Activated CD4-positive, alpha-beta T cell treated with anti-CD3 and anti-CD28 coated beads, Interleukin-2, amount 10 ng/mL, durations not matched to agents 7 days and 5 days (primary cell): ENCODE measurements at regions not wholly inside any gene's neighbourhood (a gene's known extent, or its start where the extent isn't known, plus 50 kb on each side); places are given as distances from the start of the nearest gene placed in this dataset.

Experiments used
- CTCF ChIA-PET: fragments of 350-600 bp; sonication (Branson Sonifier 250); formaldehyde crosslinking; loops from one replicate; lab custom pipeline; 2021; ENCODE audit warnings: antibody characterized with exemption; lab: Charles Lee
- POLR2A ChIA-PET: fragments of 350-600 bp; sonication (Branson Sonifier 250); formaldehyde crosslinking; loops from one replicate; lab custom pipeline; 2021; ENCODE audit warnings: antibody characterized with exemption; lab: Charles Lee
- DNase-seq: peaks from one replicate; pipeline ENCODE4 v3.0.0-alpha.2; 2020
- H3K27ac Mint-ChIP-seq: one replicate; pipeline ENCODE4 v1.8.0; 2021; ENCODE audit warnings: mild to moderate bottlenecking, moderate library complexity, mixed read lengths
- H3K27me3 Mint-ChIP-seq: one replicate; pipeline ENCODE4 v1.8.0; 2021; ENCODE audit warnings: mixed read lengths
- H3K36me3 Mint-ChIP-seq: one replicate; pipeline ENCODE4 v1.8.0; 2021; ENCODE audit warnings: low read depth, mixed read lengths
- H3K4me1 Mint-ChIP-seq: one replicate; pipeline ENCODE4 v1.8.0; 2021; ENCODE audit warnings: mixed read lengths
- H3K4me3 Mint-ChIP-seq: one replicate; pipeline ENCODE4 v1.8.0; 2021; ENCODE audit warnings: mild to moderate bottlenecking, moderate library complexity, mixed read lengths
- H3K9me3 Mint-ChIP-seq: one replicate; pipeline ENCODE4 v1.8.0; 2021; ENCODE audit warnings: mixed read lengths

DNA sequence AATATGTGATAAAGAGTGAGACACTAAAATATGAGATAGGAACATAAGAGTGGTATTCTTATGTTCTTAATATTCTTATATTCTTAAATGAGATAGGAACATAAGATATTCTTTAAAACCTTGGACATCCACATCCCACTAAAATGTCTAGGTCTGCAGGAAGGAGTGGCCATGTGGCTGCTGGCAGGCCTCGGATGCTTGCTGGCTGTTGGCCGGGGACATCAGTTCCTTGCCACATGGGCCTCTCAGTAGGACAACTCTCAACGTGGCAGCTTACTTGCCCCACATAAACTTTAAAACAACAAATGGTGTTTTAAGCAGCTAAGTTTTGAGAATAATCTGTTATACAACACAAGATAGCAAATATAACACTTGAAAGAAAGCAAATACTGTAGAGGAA lies 240.1 kb downstream of the CASP12 start:
- Mint-ChIP-seq H3K4me3 (no peak overlapping the region), H3K36me3 (peaks cover 10% of the 10 kb centered on the region), H3K4me1 (peaks cover 41% of the 10 kb centered on the region), H3K27ac (no peak overlapping the region), H3K9me3 (peaks cover 30% of the 10 kb centered on the region), H3K27me3 (no peaks in the 10 kb centered on the region)
- ChIA-PET POLR2A (no interaction called here), CTCF (no interaction called here)
- no peak for DNase-seq

DNA sequence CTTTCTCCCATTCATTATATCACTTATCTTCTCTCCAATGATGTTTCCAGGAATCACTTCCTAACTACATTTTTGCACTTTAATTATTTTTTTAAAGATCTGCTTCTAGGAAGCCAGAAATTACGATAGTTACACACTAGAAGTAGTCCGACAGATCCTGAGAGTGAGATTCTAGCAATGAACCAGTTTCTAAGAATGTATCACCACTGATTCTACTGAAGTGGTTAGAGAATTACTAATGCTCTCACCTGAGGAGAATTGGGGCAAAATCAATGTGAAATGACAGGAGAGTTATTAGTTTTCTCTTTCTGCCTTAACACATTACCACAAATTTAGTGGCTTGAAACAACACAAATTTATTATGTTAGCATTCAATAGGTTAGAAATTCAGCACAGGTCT lies 241.2 kb downstream of the CASP12 start:
- Mint-ChIP-seq H3K4me3 (no peak overlapping the region), H3K36me3 (peaks cover 12% of the 10 kb centered on the region), H3K27ac (no peak overlapping the region), H3K4me1 (peaks cover 42% of the 10 kb centered on the region), H3K27me3 (no peaks in the 10 kb centered on the region), H3K9me3 (peaks cover 30% of the 10 kb centered on the region)
- CTCF ChIA-PET: no interaction called here
- no peak for DNase-seq
- POLR2A ChIA-PET: no interaction called here

DNA sequence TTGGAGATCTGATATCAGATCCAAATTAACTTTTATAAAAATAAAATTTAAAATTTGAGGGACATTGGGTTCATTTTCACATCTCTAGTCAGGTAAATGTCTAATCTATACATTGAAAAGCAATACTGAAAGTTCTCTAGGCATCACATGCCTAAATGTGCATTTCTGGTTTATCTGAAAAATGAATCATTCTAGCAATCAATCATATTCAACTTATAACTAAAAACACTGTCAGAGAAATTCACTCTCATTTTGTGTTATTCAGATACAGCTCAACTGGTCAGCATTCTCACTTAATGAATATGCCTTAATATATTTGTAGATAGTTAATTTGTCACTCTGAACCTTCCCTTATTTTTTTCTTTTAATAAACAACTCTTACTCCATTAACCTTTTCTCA lies 243.2 kb downstream of the CASP12 start:
- Mint-ChIP-seq H3K4me3 (no peak overlapping the region), H3K9me3 (peaks cover 33% of the 10 kb centered on the region), H3K27ac (no peak overlapping the region), H3K27me3 (no peaks in the 10 kb centered on the region), H3K36me3 (peaks cover 17% of the 10 kb centered on the region), H3K4me1 (peaks cover 42% of the 10 kb centered on the region)
- POLR2A ChIA-PET: no interaction called here
- CTCF ChIA-PET: no interaction called here
- no peak for DNase-seq

DNA sequence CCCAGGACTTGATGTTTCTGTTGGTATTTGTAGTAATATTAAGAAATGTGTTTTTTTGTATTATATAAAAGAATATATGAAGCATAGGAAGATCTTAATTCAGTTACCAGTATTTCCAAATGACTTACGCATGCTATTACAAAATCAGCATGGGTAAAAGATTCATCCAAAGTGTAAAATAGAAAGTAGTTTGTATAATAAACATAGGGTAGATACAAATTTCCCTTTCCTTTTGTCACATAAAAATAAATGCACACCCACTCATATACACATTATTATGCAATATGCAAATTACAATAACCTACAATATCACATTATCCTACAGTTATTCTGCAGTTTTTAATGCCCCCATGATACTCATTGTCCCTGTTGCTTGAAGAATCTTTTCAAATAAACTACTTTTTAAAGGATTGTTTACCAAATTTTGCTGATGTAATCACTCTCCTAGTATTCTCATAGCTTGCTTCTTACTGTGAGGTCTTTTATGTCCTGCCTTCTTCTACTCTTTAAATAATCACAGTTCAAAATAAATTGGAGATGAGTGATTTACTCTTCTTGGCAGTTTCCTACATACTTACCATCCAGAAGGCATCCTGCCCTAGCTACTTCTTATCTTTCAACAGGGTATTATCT lies 244.0 kb downstream of the CASP12 start:
- H3K4me1 Mint-ChIP-seq: peaks cover 44% of the 10 kb centered on the region
- no peak overlapping the region for H3K4me3 Mint-ChIP-seq
- H3K9me3 Mint-ChIP-seq: peaks cover 30% of the 10 kb centered on the region
- POLR2A ChIA-PET: no interaction called here
- no peak overlapping the region for H3K27ac Mint-ChIP-seq
- peaks cover 19% of the 10 kb centered on the region for H3K36me3 Mint-ChIP-seq
- CTCF ChIA-PET: no interaction called here
- no peak for DNase-seq
- H3K27me3 Mint-ChIP-seq: no peaks in the 10 kb centered on the region

DNA sequence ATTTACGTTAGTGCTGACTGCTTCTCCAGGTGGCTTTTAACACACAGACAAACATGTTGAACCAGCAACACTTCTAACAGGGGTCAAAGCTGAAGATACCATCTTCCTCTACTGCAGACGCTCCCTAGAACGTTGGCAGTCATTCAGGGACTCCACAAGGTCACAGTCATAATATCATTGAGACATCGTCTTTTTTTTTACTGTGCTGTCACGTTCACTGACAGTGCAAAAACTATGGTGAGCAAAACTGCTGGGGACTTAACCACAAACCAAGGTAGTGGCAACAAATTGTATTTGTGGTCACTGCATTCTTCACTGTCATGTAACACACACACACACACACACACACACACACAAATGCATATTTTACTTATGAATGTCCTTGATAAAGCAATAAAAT lies 244.9 kb downstream of the CASP12 start:
- no peak overlapping the region for H3K4me3 Mint-ChIP-seq
- peaks cover 26% of the 10 kb centered on the region for H3K9me3 Mint-ChIP-seq
- peaks cover 19% of the 10 kb centered on the region for H3K36me3 Mint-ChIP-seq
- ChIA-PET CTCF (no interaction called here), POLR2A (no interaction called here)
- peaks cover 50% of the 10 kb centered on the region for H3K4me1 Mint-ChIP-seq
- DNase-seq: no peak
- no peaks in the 10 kb centered on the region for H3K27me3 Mint-ChIP-seq
- H3K27ac Mint-ChIP-seq: no peak overlapping the region

DNA sequence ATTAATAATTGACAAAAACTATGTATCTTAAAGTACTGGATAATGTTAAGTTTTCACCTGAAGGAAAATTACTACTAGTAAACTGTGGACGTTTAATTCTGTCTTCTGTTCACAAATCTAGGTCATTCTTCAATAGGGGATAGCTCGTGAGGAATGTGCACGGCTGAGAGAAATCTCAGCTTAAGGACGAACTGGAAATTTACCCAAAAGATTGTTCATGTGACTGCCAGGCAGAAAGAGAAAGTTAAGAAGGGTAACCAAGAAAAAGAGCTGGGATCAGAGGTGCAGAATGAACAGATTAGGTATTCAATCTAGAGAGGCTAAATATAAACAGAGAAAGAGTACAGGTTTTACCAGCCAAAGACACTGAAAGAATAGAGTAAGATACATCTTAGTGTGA lies 245.3 kb downstream of the CASP12 start:
- peaks cover 49% of the 10 kb centered on the region for H3K4me1 Mint-ChIP-seq
- H3K4me3 Mint-ChIP-seq: no peak overlapping the region
- peaks cover 26% of the 10 kb centered on the region for H3K9me3 Mint-ChIP-seq
- POLR2A ChIA-PET: no interaction called here
- CTCF ChIA-PET: no interaction called here
- peaks cover 19% of the 10 kb centered on the region for H3K36me3 Mint-ChIP-seq
- no peaks in the 10 kb centered on the region for H3K27me3 Mint-ChIP-seq
- DNase-seq: no peak
- H3K27ac Mint-ChIP-seq: no peak overlapping the region

DNA sequence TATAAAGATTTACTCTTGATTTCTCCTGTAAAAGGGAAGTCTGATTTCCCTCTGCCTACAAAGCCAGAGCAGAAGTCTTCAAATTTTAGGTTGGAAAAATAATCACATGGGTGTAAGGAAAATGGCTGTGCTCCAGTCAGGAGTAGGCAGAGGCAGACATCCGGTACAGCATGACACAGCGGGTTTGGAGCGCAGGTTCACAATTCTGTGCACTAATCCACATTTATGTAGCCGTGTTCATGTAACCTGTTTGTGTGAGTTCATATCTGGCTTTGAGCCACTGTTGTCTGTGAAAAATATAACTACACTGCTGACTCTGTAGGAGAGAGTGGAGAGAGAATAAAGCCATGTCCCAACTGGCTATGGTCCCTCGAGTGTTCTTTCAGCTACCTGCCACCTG lies 248.0 kb downstream of the CASP12 start:
- Mint-ChIP-seq H3K27me3 (no peaks in the 10 kb centered on the region), H3K36me3 (peaks cover 12% of the 10 kb centered on the region)
- DNase-seq: no peak

DNA sequence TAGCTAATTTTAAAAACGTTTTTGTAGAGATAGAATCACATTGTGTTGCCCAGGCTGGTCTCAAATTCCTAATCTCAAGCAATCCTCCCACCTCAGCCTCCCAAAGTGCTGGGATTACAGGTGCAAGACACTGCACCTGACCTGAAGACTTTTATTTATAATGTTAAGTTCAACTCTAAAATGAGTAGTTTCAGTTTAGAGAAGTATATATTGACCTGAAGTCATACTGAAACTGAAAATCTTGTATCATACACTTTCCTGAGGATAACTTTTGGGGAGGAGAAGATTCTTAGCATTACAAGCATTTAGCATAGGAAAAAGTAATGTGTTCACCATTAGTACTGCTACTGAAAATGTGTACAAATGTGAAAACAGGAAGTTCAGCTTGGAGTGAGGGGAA lies 249.3 kb downstream of the CASP12 start:
- no peaks in the 10 kb centered on the region for H3K27me3 Mint-ChIP-seq
- POLR2A ChIA-PET: no interaction called here
- no peak for DNase-seq
- H3K4me1 Mint-ChIP-seq: peaks cover 17% of the 10 kb centered on the region
- peaks cover 9% of the 10 kb centered on the region for H3K36me3 Mint-ChIP-seq
- CTCF ChIA-PET: no interaction called here
- no peak overlapping the region for H3K27ac Mint-ChIP-seq
- peaks cover 14% of the 10 kb centered on the region for H3K9me3 Mint-ChIP-seq
- no peak overlapping the region for H3K4me3 Mint-ChIP-seq

More for the DNA sequence above, 248.0 kb downstream of the CASP12 start:
- Mint-ChIP-seq H3K27ac (no peak overlapping the region), H3K4me1 (peaks cover 25% of the 10 kb centered on the region), H3K4me3 (no peak overlapping the region), H3K9me3 (peaks cover 18% of the 10 kb centered on the region)
- POLR2A ChIA-PET: no interaction called here
- CTCF ChIA-PET: no interaction called here

DNA sequence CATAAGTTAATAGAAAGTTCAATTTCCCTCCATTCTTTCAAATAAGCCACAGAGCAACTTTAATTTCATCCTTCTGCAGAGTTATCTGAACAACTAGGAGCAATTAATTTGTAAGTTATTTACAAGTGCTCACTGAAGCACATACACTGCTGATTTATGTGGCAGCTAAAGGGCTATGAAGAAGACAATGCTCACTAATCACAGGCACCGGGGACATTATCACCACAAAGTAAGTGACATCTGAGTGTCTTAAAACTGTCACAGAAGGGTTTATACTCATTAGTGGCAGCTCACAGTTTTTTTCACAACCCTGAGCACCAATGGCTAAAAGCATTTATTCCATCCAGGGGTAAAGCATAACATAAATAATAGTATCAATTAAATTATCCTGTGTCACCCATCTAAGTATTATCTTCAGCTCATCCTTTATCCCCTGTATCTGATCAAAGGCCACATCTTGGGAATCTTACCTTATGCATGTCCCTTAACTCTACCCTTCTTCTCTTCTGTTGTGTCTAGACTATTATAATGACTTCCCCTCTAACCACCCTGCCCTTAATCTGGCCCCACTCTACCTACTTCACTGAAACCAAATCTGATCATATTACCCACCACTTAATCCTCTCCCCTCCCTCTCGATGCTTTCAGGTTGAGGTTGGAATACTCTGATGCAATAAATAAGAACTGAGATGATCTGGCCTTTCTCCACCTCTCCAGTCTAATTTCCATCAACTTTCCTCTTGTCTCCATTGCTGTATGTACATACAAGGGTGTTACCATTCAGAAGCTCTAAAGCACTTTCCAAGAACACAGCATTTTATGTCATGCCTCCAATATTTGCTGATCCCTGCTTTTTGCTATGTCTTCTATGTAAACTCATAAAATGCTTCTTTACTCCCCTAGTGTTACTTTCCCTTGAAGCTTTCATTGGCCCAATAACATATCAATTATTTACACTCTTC lies 252.7 kb downstream of the CASP12 start:
- Mint-ChIP-seq H3K4me1 (peaks cover 9% of the 10 kb centered on the region), H3K27ac (no peak overlapping the region), H3K4me3 (no peak overlapping the region), H3K27me3 (no peaks in the 10 kb centered on the region), H3K9me3 (peaks cover 18% of the 10 kb centered on the region), H3K36me3 (peaks cover 4% of the 10 kb centered on the region)
- POLR2A ChIA-PET: no interaction called here
- CTCF ChIA-PET: no interaction called here
- DNase-seq: no peak

DNA sequence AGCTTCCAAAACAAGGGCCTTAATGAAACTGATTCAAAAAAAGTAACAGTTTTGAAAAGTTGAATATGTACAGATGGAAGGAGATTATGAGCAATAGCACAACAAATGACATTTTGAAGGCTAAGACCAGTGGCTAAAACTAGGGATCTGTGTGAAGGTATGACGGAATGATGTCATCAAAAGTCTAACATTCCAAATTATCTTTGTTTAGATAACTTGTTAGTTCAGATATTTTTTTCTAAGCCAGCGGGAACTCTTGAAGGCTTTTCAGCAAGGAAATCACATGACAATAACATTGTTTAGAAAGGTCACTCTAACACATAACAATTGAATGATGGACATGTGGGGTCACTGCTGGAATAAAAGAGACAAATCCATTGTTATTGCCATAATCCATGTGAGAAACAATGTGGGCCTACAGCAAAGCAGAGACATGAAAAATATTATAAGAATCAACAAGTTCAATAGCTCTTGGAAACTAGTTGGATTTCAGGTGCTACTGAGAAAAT lies 260.5 kb downstream of the CASP12 start:
- Mint-ChIP-seq H3K36me3 (peaks cover 2% of the 10 kb centered on the region), H3K27ac (no peak overlapping the region), H3K27me3 (no peaks in the 10 kb centered on the region), H3K4me3 (no peak overlapping the region), H3K4me1 (peaks cover 4% of the 10 kb centered on the region), H3K9me3 (peaks cover 12% of the 10 kb centered on the region)
- ChIA-PET CTCF (interaction anchor here (1.3 kb wide), 1 partner anchor 67 kb away, joined by 3 read pairs; no protein-coding TSS in a partner anchor), POLR2A (no interaction called here)
- no peak for DNase-seq

DNA sequence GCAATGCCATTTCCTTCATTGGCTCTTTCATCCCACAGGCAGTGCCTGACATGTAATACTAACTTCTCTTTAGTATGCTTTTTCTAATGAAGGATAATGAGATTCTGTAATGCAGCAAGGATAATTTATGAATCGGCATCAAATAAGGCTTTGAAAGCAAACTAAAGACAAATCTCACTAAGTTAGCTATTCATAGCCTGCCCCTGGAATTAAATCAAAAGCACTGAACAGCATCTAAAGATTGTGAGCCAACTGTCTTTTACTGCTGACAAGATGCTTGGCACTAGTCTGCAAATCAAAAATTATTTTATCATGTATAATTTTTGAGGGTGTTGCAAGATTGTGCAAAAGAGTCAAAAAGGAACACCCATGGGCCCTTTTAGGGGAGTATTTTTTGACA lies 265.0 kb downstream of the CASP12 start:
- peaks cover 3% of the 10 kb centered on the region for H3K9me3 Mint-ChIP-seq
- H3K36me3 Mint-ChIP-seq: no peaks in the 10 kb centered on the region
- H3K4me3 Mint-ChIP-seq: no peak overlapping the region
- ChIA-PET CTCF (no interaction called here), POLR2A (no interaction called here)
- no peak for DNase-seq
- no peaks in the 10 kb centered on the region for H3K4me1 Mint-ChIP-seq
- no peaks in the 10 kb centered on the region for H3K27me3 Mint-ChIP-seq
- H3K27ac Mint-ChIP-seq: no peak overlapping the region

DNA sequence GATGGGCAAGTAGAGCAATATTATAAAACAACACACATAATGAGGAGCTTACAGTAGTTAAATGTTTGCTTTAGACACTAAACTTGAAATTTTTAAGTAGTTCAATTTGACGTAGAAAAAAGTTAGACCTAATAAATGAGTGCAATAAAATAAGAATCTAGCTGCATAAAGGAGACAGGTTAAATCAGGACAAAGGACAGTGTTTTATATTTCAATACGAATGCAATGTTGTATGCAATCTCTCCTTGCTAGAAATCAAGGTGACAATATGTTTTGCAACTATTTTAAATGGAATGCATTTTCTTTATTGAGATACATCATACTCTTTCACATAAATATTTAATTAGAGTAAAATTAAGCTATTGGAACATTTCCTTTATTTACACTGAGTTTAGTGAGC lies 267.9 kb downstream of the CASP12 start:
- no peaks in the 10 kb centered on the region for H3K4me1 Mint-ChIP-seq
- ChIA-PET POLR2A (no interaction called here), CTCF (interaction anchor here (1.4 kb wide), 1 partner anchor 9 kb away, joined by 4 read pairs; no protein-coding TSS in a partner anchor)
- H3K4me3 Mint-ChIP-seq: no peak overlapping the region
- H3K27me3 Mint-ChIP-seq: no peaks in the 10 kb centered on the region
- H3K27ac Mint-ChIP-seq: no peak overlapping the region
- peaks cover 3% of the 10 kb centered on the region for H3K9me3 Mint-ChIP-seq
- no peaks in the 10 kb centered on the region for H3K36me3 Mint-ChIP-seq
- no peak for DNase-seq

DNA sequence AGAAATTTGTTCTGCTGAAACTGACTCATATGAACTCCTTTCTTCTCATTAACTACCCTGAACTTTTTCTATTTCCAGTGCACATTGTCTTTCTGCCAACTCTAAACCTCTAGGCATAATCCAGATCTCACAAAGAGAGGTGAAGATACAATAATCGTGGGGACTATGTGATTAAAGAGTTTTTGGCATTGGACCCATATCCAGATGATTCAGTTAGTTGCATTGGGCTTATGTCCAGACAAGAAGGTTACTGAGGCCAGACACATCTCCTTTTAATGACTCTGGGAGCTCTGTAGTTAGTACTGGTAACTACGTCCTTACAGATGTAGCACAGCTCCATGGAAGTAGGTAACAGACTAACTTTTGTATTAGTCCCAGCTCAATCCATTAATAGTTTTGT lies 273.0 kb downstream of the CASP12 start:
- ChIA-PET POLR2A (no interaction called here), CTCF (no interaction called here)
- peaks cover 8% of the 10 kb centered on the region for H3K4me1 Mint-ChIP-seq
- no peak overlapping the region for H3K4me3 Mint-ChIP-seq
- peaks cover 5% of the 10 kb centered on the region for H3K36me3 Mint-ChIP-seq
- peaks cover 7% of the 10 kb centered on the region for H3K9me3 Mint-ChIP-seq
- H3K27me3 Mint-ChIP-seq: no peaks in the 10 kb centered on the region
- no peak overlapping the region for H3K27ac Mint-ChIP-seq
- no peak for DNase-seq
